Vagina (tissue), 2 donors: ENCODE measurements at regions not wholly inside any gene's neighbourhood (a gene's known extent, or its start where the extent isn't known, plus 50 kb on each side); places are given as distances from the start of the nearest gene placed in this dataset.

Source experiments
- POLR2A ChIP-seq, 2 donors: fragments of 450-650 bp; IDR thresholded peaks; one replicate each; pipeline ENCODE4 v1.6.1; 2017; ENCODE audit warnings: antibody characterized with exemption in 2 of 2, mild to moderate bottlenecking in 2 of 2, moderate library complexity in 2 of 2
- POLR2AphosphoS5 ChIP-seq, 2 donors: sonication (generic); formaldehyde crosslinking; IDR thresholded peaks; one replicate each; pipeline ENCODE4 v1.9.0; 2017; ENCODE audit warnings: antibody characterized with exemption in 2 of 2, mild to moderate bottlenecking in 2 of 2, low read depth in 1 of 2; ENCODE audit not compliant: insufficient read depth in 1 of 2
- TF ChIP-seq, protein P1 (sequence below), 3 experiments: fragments of 450-650 bp in 2 of 3; fragments of 200-600 bp in 1 of 3; sonication (generic) in 1 of 3; IDR thresholded peaks; one replicate each; pipeline ENCODE4 v1.5.1; 2017 to 2019; ENCODE audit warnings: antibody characterized with exemption in 3 of 3, mild to moderate bottlenecking in 2 of 3, moderate library complexity in 2 of 3

DNA sequence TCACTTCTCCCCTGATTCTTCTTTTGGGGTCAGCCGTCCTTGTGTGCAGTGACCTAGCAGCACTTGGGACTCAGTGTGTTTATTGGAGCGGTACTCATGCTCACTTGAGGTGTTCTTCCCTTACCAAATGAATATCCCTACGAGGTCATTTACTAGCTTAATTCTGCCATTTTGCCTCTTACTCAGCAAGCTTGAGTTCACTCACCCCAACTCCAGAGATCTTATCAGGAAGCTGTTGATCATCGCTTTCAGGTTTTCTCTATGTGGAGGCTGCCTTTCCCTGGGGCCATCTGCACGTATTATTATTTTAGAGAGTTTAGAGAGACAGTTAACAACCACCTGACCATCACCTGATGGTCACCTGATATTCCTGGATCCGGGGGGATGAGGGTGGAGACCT is 1466.0 kb upstream of the GOT2 start:
- TF ChIP-seq, protein P1, sequence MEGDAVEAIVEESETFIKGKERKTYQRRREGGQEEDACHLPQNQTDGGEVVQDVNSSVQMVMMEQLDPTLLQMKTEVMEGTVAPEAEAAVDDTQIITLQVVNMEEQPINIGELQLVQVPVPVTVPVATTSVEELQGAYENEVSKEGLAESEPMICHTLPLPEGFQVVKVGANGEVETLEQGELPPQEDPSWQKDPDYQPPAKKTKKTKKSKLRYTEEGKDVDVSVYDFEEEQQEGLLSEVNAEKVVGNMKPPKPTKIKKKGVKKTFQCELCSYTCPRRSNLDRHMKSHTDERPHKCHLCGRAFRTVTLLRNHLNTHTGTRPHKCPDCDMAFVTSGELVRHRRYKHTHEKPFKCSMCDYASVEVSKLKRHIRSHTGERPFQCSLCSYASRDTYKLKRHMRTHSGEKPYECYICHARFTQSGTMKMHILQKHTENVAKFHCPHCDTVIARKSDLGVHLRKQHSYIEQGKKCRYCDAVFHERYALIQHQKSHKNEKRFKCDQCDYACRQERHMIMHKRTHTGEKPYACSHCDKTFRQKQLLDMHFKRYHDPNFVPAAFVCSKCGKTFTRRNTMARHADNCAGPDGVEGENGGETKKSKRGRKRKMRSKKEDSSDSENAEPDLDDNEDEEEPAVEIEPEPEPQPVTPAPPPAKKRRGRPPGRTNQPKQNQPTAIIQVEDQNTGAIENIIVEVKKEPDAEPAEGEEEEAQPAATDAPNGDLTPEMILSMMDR (IDR thresholded peaks at IDR 0.05): no peak
- TF ChIP-seq POLR2AphosphoS5 (IDR thresholded peaks at IDR 0.05; ENCODE audit: insufficient read depth in 1 of 2, low read depth in 1 of 2) (no peak), POLR2A (IDR thresholded peaks at IDR 0.05) (no peak)
